Left ventricle myocardium inferior (tissue), 1 donor: ENCODE measurements at regions not wholly inside any gene's neighbourhood (a gene's known extent, or its start where the extent isn't known, plus 50 kb on each side); places are given as distances from the start of the nearest gene placed in this dataset.

Source experiments
- DNase-seq: peaks from one replicate; pipeline ENCODE4 v3.0.0-alpha.2; 2020
- H3K27ac ChIP-seq: fragments of 200-600 bp; replicated peaks from 2 replicates; pipeline ENCODE4 v1.8.0; 2021
- H3K27me3 ChIP-seq: fragments of 200-600 bp; 2 replicates; pipeline ENCODE4 v1.8.0; 2021; ENCODE audit warnings: low read depth
- H3K36me3 ChIP-seq: fragments of 200-600 bp; 2 replicates; pipeline ENCODE4 v1.8.0; 2021
- H3K4me1 ChIP-seq: fragments of 200-600 bp; 2 replicates; pipeline ENCODE4 v1.8.0; 2021
- H3K4me3 ChIP-seq: fragments of 200-600 bp; 2 replicates; pipeline ENCODE4 v1.8.0; 2021; ENCODE audit warnings: mild to moderate bottlenecking, moderate library complexity
- H3K9me3 ChIP-seq: fragments of 200-600 bp; replicated peaks from 2 replicates; pipeline ENCODE4 v1.8.0; 2021
- intact Hi-C: fragments of 100-400 bp; cut with micrococcal nuclease; formaldehyde crosslinking; loops from one replicate; pipeline ENCODE4 v1.11.0; 2022
- TF ChIP-seq, protein P1 (sequence below): fragments of 200-600 bp; IDR thresholded peaks from 2 replicates; pipeline ENCODE4 v1.8.0; 2021; ENCODE audit warnings: antibody characterized with exemption, mild to moderate bottlenecking, borderline replicate concordance
- donor health status: DM: no; HTN: yes; CAD: no; lungs with severe emphysema.

- H3K27me3 ChIP-seq, result no peaks in the 10 kb centered on the region
- TF ChIP-seq, protein P1, sequence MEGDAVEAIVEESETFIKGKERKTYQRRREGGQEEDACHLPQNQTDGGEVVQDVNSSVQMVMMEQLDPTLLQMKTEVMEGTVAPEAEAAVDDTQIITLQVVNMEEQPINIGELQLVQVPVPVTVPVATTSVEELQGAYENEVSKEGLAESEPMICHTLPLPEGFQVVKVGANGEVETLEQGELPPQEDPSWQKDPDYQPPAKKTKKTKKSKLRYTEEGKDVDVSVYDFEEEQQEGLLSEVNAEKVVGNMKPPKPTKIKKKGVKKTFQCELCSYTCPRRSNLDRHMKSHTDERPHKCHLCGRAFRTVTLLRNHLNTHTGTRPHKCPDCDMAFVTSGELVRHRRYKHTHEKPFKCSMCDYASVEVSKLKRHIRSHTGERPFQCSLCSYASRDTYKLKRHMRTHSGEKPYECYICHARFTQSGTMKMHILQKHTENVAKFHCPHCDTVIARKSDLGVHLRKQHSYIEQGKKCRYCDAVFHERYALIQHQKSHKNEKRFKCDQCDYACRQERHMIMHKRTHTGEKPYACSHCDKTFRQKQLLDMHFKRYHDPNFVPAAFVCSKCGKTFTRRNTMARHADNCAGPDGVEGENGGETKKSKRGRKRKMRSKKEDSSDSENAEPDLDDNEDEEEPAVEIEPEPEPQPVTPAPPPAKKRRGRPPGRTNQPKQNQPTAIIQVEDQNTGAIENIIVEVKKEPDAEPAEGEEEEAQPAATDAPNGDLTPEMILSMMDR, result no peak
- no peak overlapping the region for H3K27ac ChIP-seq
- no peaks in the 10 kb centered on the region for H3K36me3 ChIP-seq
- no peak overlapping the region for H3K4me3 ChIP-seq
- H3K9me3 ChIP-seq, result no peaks in the 10 kb centered on the region
- intact Hi-C loops, result no loop called here
- H3K4me1 ChIP-seq, result peaks cover 9% of the 10 kb centered on the region
- DNase-seq, result no peak
These were observed 75.4 kb upstream of the ZEB2 start for GRCh38 chr2:144595279-144595678.

- Histone ChIP-seq H3K27ac (no peak overlapping the region), H3K36me3 (no peaks in the 10 kb centered on the region), H3K9me3 (no peaks in the 10 kb centered on the region), H3K4me3 (no peak overlapping the region), H3K4me1 (peaks cover 9% of the 10 kb centered on the region), H3K27me3 (no peaks in the 10 kb centered on the region)
- intact Hi-C loops, result no loop called here
- no peak for DNase-seq
- TF ChIP-seq, protein P1, result no peak
These were observed 73.9 kb upstream of the ZEB2 start for GRCh38 chr2:144593803-144594202.

DNA sequence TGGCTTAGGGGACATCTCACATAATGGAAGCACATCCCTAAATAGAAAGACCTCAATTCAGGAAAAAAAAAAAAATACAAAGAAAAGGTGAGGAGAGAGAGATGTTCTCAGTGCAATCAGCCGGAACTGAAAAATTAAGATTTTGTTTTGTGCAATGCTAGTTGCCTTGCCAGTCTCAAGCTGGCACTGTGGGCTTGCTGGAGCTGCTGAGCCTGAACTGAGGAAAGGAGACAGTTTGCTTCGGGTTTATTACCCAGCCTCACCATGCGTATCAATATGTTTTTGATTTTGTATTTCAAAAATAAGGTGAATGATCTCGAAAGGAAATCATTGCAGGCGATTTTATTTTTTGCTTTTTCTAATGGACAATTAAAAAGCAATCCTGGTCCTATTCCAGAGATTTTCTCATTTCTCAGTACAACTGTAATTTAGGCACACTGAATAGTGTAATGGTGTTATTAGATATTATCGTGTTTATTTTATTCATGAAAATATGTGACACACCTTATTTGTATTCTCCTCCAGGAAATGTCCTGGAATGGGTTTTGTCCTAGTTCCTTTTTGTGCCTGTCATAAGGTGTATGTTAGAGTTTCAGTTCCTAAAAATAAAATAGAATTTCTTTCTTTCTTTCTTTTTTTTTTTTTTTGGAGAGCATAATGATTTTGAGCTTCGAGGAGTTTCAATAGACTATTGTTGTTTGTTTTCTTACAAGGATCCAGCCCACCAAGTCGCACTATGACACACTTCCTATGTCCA, 72.8 kb upstream of the ZEB2 start:
- Histone ChIP-seq H3K36me3 (no peaks in the 10 kb centered on the region), H3K27me3 (no peaks in the 10 kb centered on the region), H3K9me3 (no peaks in the 10 kb centered on the region), H3K27ac (no peak overlapping the region), H3K4me3 (no peak overlapping the region), H3K4me1 (peaks cover 9% of the 10 kb centered on the region)
- TF ChIP-seq, protein P1, result no peak
- DNase-seq, result no peak
- intact Hi-C loops, result no loop called here

DNA sequence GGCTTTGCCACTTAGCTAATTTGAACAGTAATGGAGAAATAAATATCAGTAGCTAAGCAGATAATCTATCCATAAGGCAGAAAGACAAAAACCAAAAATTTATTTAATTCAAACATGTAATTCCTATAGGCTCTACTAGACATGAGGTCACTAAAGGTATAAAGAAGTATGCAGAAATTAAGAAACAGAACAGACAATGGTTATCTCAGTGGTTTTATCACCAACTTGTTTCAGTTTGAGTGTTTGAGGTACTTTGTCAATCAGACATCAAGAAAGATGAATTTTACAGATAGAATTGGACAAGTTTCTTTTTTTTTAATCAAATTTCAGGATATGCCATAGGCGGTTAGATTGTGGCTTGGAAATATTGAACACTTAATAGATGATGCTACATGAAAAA, 67.4 kb upstream of the ZEB2 start:
- Histone ChIP-seq H3K27me3 (no peaks in the 10 kb centered on the region), H3K36me3 (no peaks in the 10 kb centered on the region), H3K4me1 (peaks cover 9% of the 10 kb centered on the region), H3K9me3 (no peaks in the 10 kb centered on the region), H3K4me3 (no peak overlapping the region), H3K27ac (no peak overlapping the region)
- no peak for DNase-seq
- intact Hi-C loops, result no loop called here
- TF ChIP-seq, protein P1, result no peak

DNA sequence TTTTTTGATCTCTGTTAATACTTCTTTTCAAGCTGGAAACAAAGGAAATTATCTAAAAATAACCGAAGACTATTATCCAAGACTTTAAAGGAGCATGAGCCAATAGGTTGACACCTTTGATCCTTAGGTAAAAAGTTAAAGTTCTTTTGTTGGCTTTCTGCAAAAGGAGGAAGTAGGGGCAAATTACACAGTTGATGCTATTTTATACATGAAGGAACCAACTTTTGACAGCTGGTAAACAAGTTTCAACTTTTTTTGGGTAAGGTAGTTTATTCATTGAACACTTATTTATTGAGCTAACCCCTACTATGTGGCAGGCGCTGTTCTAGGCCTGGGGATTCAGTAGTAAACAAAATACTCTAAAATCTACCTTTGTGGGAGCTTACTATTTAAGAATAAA, 66.6 kb upstream of the ZEB2 start:
- no peak overlapping the region for H3K27ac ChIP-seq
- H3K4me3 ChIP-seq, result no peak overlapping the region
- H3K9me3 ChIP-seq, result no peaks in the 10 kb centered on the region
- intact Hi-C loops, result no loop called here
- TF ChIP-seq, protein P1, result no peak
- H3K4me1 ChIP-seq, result peaks cover 9% of the 10 kb centered on the region
- H3K36me3 ChIP-seq, result no peaks in the 10 kb centered on the region
- DNase-seq, result no peak
- H3K27me3 ChIP-seq, result no peaks in the 10 kb centered on the region
